AG04449 (cell line): ENCODE measurements at regions not wholly inside any gene's neighbourhood (a gene's known extent, or its start where the extent isn't known, plus 50 kb on each side); places are given as distances from the start of the nearest gene placed in this dataset.

Source experiments
- CTCF ChIA-PET: fragments of 350-600 bp; formaldehyde crosslinking; extraction: SDS; loops from one replicate; lab custom pipeline; 2021; ENCODE audit warnings: antibody characterized with exemption; lab: Yijun Ruan, JAX
- POLR2A ChIA-PET: fragments of 400-600, 350-600 bp; formaldehyde crosslinking; extraction: SDS; loops from one replicate; lab custom pipeline; 2020; ENCODE audit warnings: antibody characterized with exemption, inconsistent platforms; lab: Yijun Ruan, JAX
- DNase-seq: peaks from one replicate; pipeline ENCODE4 v3.0.0-alpha.2; 2010; ENCODE audit warnings: low read depth, low spot score
- H3K4me3 ChIP-seq: 2 replicates; pipeline ENCODE4 v1.5.1; 2011; ENCODE audit warnings: low read depth, mild to moderate bottlenecking, control low read depth, low read length
- TF ChIP-seq, protein P1 (sequence below): IDR thresholded peaks from one replicate; pipeline ENCODE4 v1.5.1; 2011; ENCODE audit warnings: mild to moderate bottlenecking, moderate library complexity, low read length, control low read depth, inconsistent platforms; ENCODE audit not compliant: insufficient read depth; ENCODE audit errors: missing control alignments

GRCh38 chr5:103444333-103445038 is 118.1 kb downstream of the NUDT12 start:
- TF ChIP-seq, protein P1, sequence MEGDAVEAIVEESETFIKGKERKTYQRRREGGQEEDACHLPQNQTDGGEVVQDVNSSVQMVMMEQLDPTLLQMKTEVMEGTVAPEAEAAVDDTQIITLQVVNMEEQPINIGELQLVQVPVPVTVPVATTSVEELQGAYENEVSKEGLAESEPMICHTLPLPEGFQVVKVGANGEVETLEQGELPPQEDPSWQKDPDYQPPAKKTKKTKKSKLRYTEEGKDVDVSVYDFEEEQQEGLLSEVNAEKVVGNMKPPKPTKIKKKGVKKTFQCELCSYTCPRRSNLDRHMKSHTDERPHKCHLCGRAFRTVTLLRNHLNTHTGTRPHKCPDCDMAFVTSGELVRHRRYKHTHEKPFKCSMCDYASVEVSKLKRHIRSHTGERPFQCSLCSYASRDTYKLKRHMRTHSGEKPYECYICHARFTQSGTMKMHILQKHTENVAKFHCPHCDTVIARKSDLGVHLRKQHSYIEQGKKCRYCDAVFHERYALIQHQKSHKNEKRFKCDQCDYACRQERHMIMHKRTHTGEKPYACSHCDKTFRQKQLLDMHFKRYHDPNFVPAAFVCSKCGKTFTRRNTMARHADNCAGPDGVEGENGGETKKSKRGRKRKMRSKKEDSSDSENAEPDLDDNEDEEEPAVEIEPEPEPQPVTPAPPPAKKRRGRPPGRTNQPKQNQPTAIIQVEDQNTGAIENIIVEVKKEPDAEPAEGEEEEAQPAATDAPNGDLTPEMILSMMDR, result no peak
- H3K4me3 ChIP-seq, result no peak overlapping the region
- DNase-seq, result no peak
- ChIA-PET CTCF (interaction anchor here (0.9 to 1.1 kb wide), 2 partner anchors 12 to 16 kb away, joined by 3 read pairs; no protein-coding TSS in a partner anchor), POLR2A (no interaction called here)

DNA sequence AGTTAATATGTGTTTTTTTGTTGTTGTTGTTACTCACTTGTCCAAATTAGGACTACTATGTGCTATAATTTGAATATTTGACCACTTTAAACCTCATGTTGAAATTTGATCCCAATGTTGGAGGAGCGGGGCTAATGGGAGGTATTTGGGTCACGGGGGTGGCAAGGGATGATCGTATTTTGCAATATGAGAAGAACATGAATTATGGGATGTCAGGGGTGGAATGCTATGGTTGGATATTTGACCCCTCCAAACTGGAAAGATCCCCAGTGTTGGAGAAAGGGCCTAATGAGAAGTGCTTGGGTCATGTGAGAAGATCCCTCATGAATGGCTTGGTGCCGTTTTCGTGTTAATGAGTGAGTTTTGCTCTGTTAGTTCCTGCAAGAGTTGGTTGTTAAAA is 119.8 kb downstream of the NUDT12 start:
- H3K4me3 ChIP-seq, result no peak overlapping the region
- no peak for DNase-seq
- ChIA-PET CTCF (interaction anchor here (2.3 kb wide), 1 partner anchor 12 kb away, joined by 7 read pairs; no protein-coding TSS in a partner anchor), POLR2A (no interaction called here)
- TF ChIP-seq, protein P1, result no peak

GRCh38 chr5:103441523-103441922 is 121.1 kb downstream of the NUDT12 start:
- no peak for DNase-seq
- TF ChIP-seq, protein P1, result no peak
- ChIA-PET CTCF (interaction anchor here (1.2 to 2.3 kb wide), 2 partner anchors 11 to 36 kb away, joined by 3 to 7 read pairs; no protein-coding TSS in a partner anchor), POLR2A (no interaction called here)
- no peak overlapping the region for H3K4me3 ChIP-seq

DNA sequence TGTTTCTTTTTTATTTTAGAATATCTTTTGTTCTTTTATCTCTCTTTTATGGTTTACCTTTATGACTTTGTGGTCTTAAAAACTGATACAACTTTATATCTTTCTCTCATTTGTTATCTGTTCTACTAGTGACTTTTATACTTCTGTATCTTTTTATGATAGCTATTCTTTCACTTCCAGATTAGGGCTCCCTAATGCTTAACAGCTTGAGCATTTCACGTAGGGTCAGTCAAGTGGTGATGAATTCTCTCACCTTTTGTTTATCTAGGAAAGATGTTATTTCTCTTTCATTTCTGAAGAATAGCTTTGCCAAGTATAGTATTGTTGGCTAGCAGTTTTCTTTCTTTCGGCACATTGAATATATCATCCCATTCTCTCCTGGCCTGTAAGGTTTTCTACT is 123.6 kb downstream of the NUDT12 start:
- CTCF ChIA-PET, result interaction anchor here (1.2 to 2.0 kb wide), 4 partner anchors 10 to 207 kb away, joined by 3 to 5 read pairs (median 4); no protein-coding TSS in a partner anchor
- DNase-seq, result no peak
- H3K4me3 ChIP-seq, result no peak overlapping the region
- TF ChIP-seq, protein P1, result no peak
- POLR2A ChIA-PET, result no interaction called here

GRCh38 chr5:103436656-103437055 is 125.9 kb downstream of the NUDT12 start:
- no peak for DNase-seq
- TF ChIP-seq, protein P1, result no peak
- POLR2A ChIA-PET, result no interaction called here
- CTCF ChIA-PET, result interaction anchor here (2.0 kb wide), 1 partner anchor 18 kb away, joined by 4 read pairs; no protein-coding TSS in a partner anchor
- H3K4me3 ChIP-seq, result no peak overlapping the region

DNA sequence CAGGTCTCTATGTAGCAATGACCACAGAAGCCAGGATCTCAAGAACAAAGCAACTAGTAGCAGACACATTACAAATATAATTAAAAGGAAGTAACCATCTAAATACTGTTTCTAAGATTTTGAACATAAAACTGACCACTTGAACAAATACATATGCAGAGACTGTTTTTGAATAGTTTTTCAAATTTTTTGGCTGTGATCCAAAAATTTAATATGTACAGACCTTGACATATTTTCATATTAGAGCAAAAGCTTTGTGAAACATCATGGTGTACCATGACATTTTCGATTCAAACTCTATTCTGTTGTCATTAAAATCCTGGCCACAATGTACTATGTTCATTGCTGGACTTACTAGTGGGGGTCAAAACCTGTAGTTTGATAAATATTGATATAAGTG is 126.5 kb downstream of the NUDT12 start:
- TF ChIP-seq, protein P1, result no peak
- POLR2A ChIA-PET, result no interaction called here
- no peak for DNase-seq
- CTCF ChIA-PET, result no interaction called here
- no peak overlapping the region for H3K4me3 ChIP-seq
